ENCODE measurements at regions not wholly inside any gene's neighbourhood (a gene's known extent, or its start where the extent isn't known, plus 50 kb on each side); places are given as distances from the start of the nearest gene placed in this dataset.

- TF ChIP-seq CTCF (IDR thresholded peaks at IDR 0.05; ENCODE audit: insufficient read depth, low read depth, low read length) (no peak), EZH2 (IDR thresholded peaks at IDR 0.05; ENCODE audit: insufficient read depth, low read length) (no peak)
Observed at GRCh38 chr6:163806755-163807499, 392.4 kb downstream of the QKI start.
